ENCODE measurements at regions not wholly inside any gene's neighbourhood (a gene's known extent, or its start where the extent isn't known, plus 50 kb on each side); places are given as distances from the start of the nearest gene placed in this dataset.

DNA sequence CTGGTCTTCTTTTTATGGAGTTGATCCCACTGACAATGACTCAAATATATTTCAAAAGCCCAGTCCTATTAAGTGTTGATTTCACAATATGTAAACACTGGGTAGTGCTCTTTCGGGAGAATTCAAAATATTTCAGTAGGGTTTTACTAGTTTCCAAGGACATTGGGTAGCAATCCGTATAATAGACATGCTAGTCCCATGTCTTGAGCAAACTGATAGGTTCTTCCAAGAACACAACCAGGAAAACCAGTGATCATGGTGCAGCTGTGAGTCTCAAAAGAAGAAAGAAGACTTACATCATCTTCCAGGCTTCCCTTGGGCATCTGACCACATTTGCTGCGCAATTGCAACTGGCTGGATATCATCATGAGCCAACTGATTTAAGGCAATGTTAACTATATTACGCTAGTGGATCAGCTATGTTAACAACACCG lies 59.3 kb upstream of the APBB1IP start:
- TF ChIP-seq, protein P1, sequence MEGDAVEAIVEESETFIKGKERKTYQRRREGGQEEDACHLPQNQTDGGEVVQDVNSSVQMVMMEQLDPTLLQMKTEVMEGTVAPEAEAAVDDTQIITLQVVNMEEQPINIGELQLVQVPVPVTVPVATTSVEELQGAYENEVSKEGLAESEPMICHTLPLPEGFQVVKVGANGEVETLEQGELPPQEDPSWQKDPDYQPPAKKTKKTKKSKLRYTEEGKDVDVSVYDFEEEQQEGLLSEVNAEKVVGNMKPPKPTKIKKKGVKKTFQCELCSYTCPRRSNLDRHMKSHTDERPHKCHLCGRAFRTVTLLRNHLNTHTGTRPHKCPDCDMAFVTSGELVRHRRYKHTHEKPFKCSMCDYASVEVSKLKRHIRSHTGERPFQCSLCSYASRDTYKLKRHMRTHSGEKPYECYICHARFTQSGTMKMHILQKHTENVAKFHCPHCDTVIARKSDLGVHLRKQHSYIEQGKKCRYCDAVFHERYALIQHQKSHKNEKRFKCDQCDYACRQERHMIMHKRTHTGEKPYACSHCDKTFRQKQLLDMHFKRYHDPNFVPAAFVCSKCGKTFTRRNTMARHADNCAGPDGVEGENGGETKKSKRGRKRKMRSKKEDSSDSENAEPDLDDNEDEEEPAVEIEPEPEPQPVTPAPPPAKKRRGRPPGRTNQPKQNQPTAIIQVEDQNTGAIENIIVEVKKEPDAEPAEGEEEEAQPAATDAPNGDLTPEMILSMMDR (IDR thresholded peaks at IDR 0.05): no peak
- no peak for TF ChIP-seq POLR2A (IDR thresholded peaks at IDR 0.05)
